Gastroesophageal sphincter (tissue), 4 donors: ENCODE measurements at regions not wholly inside any gene's neighbourhood (a gene's known extent, or its start where the extent isn't known, plus 50 kb on each side); places are given as distances from the start of the nearest gene placed in this dataset.

Source experiments
- ATAC-seq: fragments of 150-250 bp; one replicate; pipeline ENCODE4 v1.9.1; 2016; ENCODE audit warnings: mild to moderate bottlenecking, moderate library complexity
- H3K27ac ChIP-seq, 4 donors: fragments of 200-600 bp; sonication (generic) in 3 of 4; 1 replicate in 3 of 4; 2 replicates in 1 of 4; pipeline ENCODE4 v1.5.1; 2016 to 2019
- H3K27me3 ChIP-seq: fragments of 200-600 bp; sonication (generic); one replicate; pipeline ENCODE4 v1.5.1; 2019
- H3K36me3 ChIP-seq, 2 donors: fragments of 200-600 bp; sonication (generic); one replicate each; pipeline ENCODE4 v1.5.1; 2019; ENCODE audit warnings: control low read depth in 1 of 2
- H3K4me1 ChIP-seq, 3 donors: fragments of 200-600 bp; sonication (generic); 1 replicate in 2 of 3; 2 replicates in 1 of 3; pipeline ENCODE4 v1.5.1; 2016 to 2019; ENCODE audit warnings: control low read depth in 2 of 3
- H3K4me3 ChIP-seq, 2 donors: fragments of 200-600 bp; sonication (generic); one replicate each; pipeline ENCODE4 v1.5.1; 2019; ENCODE audit warnings: mild to moderate bottlenecking in 1 of 2, moderate library complexity in 1 of 2
- H3K9me3 ChIP-seq, 3 donors: fragments of 200-600 bp; sonication (generic); one replicate each; pipeline ENCODE4 v1.5.1; 2017 to 2019; ENCODE audit warnings: control low read depth in 2 of 3
- EP300 ChIP-seq: sonication (generic); formaldehyde crosslinking; IDR thresholded peaks from one replicate; pipeline ENCODE4 v1.6.1; 2017; ENCODE audit warnings: antibody characterized with exemption, mild to moderate bottlenecking
- POLR2A ChIP-seq, 2 donors: fragments of 450-650 bp; IDR thresholded peaks; one replicate each; pipeline ENCODE4 v1.6.1; 2017; ENCODE audit warnings: antibody characterized with exemption in 2 of 2, mild to moderate bottlenecking in 2 of 2, moderate library complexity in 1 of 2
- POLR2AphosphoS5 ChIP-seq: sonication (generic); formaldehyde crosslinking; IDR thresholded peaks from one replicate; pipeline ENCODE4 v1.6.1; 2017; ENCODE audit warnings: antibody characterized with exemption
- WGBS, 2 donors: methylation state at CpG; one replicate each; pipeline ENCODE4 v1.1.5; 2018; ENCODE audit warnings: low coverage in 1 of 2; 5-methylcytosine and 5-hydroxymethylcytosine counted together
- TF ChIP-seq, protein P1 (sequence below), 4 experiments: fragments of 200-600 bp in 2 of 4; fragments of 450-650 bp in 2 of 4; sonication (generic) in 1 of 4; IDR thresholded peaks; one replicate each; pipeline ENCODE4 v1.5.1; 2017 to 2019; ENCODE audit warnings: antibody characterized with exemption in 4 of 4, mild to moderate bottlenecking in 2 of 4, moderate library complexity in 2 of 4

DNA sequence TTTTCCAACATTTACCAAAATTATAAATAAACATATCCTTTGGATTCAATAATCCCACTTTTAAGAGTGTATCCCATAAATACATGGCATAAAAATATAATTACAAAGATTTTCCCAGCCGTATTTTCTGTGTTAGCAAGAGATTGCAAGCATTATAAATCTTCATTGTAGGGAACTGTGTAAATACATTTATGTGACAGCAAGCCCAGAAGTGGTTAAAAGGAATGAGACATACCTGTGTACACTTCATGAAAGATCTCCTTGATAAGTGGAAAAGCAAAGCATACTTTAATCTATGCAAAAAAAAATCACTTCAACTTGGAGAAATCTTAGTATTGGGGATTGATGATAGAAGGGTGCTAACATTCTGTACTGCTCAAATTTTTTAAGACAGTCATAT lies 173.1 kb downstream of the GASK1B start:
- TF ChIP-seq EP300 (no peak), POLR2AphosphoS5 (no peak), POLR2A (IDR thresholded peaks at IDR 0.05) (no peak)
- TF ChIP-seq, protein P1, sequence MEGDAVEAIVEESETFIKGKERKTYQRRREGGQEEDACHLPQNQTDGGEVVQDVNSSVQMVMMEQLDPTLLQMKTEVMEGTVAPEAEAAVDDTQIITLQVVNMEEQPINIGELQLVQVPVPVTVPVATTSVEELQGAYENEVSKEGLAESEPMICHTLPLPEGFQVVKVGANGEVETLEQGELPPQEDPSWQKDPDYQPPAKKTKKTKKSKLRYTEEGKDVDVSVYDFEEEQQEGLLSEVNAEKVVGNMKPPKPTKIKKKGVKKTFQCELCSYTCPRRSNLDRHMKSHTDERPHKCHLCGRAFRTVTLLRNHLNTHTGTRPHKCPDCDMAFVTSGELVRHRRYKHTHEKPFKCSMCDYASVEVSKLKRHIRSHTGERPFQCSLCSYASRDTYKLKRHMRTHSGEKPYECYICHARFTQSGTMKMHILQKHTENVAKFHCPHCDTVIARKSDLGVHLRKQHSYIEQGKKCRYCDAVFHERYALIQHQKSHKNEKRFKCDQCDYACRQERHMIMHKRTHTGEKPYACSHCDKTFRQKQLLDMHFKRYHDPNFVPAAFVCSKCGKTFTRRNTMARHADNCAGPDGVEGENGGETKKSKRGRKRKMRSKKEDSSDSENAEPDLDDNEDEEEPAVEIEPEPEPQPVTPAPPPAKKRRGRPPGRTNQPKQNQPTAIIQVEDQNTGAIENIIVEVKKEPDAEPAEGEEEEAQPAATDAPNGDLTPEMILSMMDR (IDR thresholded peaks at IDR 0.05): no peak
- Histone ChIP-seq H3K4me1 (peaks cover 0 to 7% (median 0%) of the 10 kb centered on the region in 3 donors), H3K27me3 (no peaks in the 10 kb centered on the region), H3K36me3 (no peaks in the 10 kb centered on the region), H3K9me3 (no peaks in the 10 kb centered on the region), H3K27ac (no peak overlapping the region), H3K4me3 (no peak overlapping the region)
- ATAC-seq: no peak
- 86 to 96% methylated on average over 1 of the region's 1 CpG for WGBS, 2 donors

DNA sequence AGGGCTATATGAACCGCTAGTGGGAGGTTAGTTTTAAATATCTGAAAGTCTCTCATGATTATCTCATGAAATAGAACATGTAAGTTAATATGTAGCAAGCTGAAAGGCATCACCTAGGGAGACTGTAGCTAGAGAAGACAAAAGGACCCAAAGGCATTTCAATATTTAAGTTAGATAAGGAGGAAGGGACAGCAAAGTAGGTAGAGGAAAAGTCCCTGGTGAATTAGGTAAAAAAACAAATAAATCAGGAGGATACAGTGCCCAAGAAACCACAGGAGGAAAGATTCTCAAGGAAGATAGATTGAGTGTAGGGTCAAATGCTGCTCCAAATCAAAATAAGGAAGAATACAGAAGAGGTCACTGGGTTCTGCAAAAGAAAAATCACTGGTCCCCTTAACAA lies 175.5 kb downstream of the GASK1B start:
- no peak for ATAC-seq
- Histone ChIP-seq H3K4me3 (no peak overlapping the region), H3K36me3 (no peaks in the 10 kb centered on the region), H3K9me3 (no peaks in the 10 kb centered on the region), H3K27ac (no peak overlapping the region), H3K4me1 (peaks cover 0 to 19% (median 0%) of the 10 kb centered on the region in 3 donors), H3K27me3 (no peaks in the 10 kb centered on the region)
- TF ChIP-seq POLR2A (IDR thresholded peaks at IDR 0.05) (no peak), POLR2AphosphoS5 (no peak), EP300 (no peak)
- TF ChIP-seq, protein P1 (IDR thresholded peaks at IDR 0.05): no peak
- 92% methylated on average over 1 of the region's 1 CpG; no CpG with 5 or more reads in 1 of the 2 donors for WGBS, 2 donors

DNA sequence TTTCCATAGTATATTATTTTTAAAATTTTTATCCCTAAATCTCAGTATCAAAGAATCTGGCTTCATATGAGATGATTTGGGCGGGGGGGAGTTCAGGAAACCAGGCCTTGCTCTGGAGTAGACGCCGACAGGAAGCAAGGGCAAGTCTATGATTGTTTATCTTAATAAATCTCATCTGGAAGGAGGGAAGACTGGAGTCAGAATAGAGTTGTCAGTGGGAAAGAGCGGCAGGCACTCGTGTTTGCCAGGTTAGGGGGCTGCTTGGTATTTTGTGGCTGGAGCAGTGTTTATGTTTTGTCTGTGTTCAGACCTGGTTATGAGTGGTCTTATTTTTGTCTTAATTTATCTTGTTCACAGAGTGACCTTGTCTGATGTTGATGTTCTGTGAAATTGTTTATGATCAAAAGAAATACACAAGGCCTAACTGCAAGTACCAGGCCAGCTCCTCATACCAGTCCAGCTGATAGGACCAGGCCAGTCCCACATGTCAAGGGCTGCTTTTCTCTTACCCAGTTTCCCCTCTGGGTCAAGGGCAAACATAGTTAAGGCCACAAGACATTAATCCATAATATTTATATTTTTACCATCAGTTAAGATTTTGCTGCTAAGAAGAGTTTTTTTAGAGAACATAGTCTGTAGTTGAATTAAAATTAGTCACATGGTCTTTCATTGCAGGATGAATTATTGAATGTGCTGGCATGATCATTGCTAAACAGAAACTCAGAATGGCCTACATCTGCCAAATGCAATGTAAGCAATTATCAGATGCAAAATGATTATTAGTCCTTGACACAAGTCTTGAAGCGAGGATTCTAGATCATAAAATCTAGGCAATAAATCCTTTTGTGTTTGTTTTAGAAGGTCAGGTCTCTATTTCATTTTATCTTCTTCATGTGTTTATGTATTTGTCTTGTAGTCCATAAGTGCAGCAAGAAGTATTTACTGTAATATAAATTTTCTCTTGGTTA lies 176.5 kb downstream of the GASK1B start:
- no peak for ATAC-seq
- Histone ChIP-seq H3K36me3 (no peaks in the 10 kb centered on the region), H3K27ac (peak overlapping the region in 1 of 4 donors; percentile 25), H3K27me3 (no peaks in the 10 kb centered on the region), H3K4me3 (no peak overlapping the region), H3K9me3 (no peaks in the 10 kb centered on the region), H3K4me1 (peaks cover 0 to 24% (median 0%) of the 10 kb centered on the region in 3 donors)
- TF ChIP-seq EP300 (no peak), POLR2AphosphoS5 (no peak), POLR2A (IDR thresholded peaks at IDR 0.05) (no peak)
- TF ChIP-seq, protein P1 (IDR thresholded peaks at IDR 0.05): no peak
- 52 to 78% methylated on average over 6 of the region's 6 CpGs for WGBS, 2 donors

DNA sequence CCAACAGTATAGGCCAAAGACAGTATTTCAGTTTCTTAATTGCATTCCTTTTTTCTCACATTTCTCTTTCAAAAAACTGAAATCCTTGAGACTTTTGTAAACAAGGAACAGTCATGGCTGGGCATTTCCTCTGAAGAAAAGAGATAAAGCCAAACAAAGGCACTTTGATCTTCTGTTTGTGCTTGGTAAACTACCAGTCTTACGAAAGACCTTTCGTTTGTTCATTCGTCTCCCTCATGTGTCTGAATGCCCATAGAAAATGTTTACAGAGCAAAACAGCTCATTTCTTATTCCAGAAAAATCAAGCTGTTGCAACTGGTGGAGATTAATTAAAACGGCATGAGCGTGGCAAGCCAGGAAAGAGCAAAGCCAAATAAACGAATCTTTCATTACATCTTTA lies 178.0 kb downstream of the GASK1B start:
- 54 to 71% methylated on average over 6 of the region's 6 CpGs for WGBS, 2 donors
- no peak overlapping the region for H3K27ac ChIP-seq

More for the DNA sequence above, 178.0 kb downstream of the GASK1B start:
- Histone ChIP-seq H3K36me3 (no peaks in the 10 kb centered on the region), H3K27me3 (no peaks in the 10 kb centered on the region), H3K4me1 (peaks cover 0 to 24% (median 0%) of the 10 kb centered on the region in 3 donors), H3K4me3 (no peak overlapping the region), H3K9me3 (no peaks in the 10 kb centered on the region)
- ATAC-seq: no peak
- TF ChIP-seq EP300: no peak
- TF ChIP-seq POLR2A (IDR thresholded peaks at IDR 0.05): no peak
- no peak for TF ChIP-seq POLR2AphosphoS5
- TF ChIP-seq, protein P1 (IDR thresholded peaks at IDR 0.05): no peak
